ENCODE measurements at regions not wholly inside any gene's neighbourhood (a gene's known extent, or its start where the extent isn't known, plus 50 kb on each side); places are given as distances from the start of the nearest gene placed in this dataset.

DNA sequence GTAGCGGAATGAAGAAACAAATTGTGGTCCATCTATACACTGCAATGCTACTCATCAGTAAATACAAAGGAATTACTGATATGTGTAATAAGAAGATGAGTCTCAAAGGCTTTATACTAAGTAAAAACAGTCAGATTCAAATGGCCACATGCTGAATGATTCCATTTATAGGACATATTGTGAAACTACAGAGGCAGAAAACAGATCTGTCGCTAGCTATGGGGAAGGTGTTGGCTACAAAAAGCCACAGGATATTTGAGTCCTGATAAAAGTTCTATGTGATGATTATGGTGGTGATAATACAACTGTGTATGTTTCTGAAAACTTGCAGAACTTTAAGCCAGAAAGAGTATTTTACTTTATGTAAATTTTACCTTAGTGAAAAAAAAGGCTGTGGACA lies 313.2 kb downstream of the HDGFL1 start:
- TF ChIP-seq CTCF (conservative IDR thresholded peaks at IDR 0.05; ENCODE audit: low read length), result no peak
- TF ChIP-seq EZH2phosphoT487 (IDR thresholded peaks at IDR 0.05; ENCODE audit: borderline replicate concordance), result no peak

Measured in Loucy (cell line).